ENCODE measurements at regions not wholly inside any gene's neighbourhood (a gene's known extent, or its start where the extent isn't known, plus 50 kb on each side); places are given as distances from the start of the nearest gene placed in this dataset.

GRCh38 chr20:55251170-55251569 is 754.1 kb downstream of the CBLN4 start:
- DNase-seq (ENCODE audit: extremely low spot score), result no peak
- POLR2A ChIA-PET, result no interaction called here
- CTCF ChIA-PET, result no interaction called here
- TF ChIP-seq ZNF384 (IDR thresholded peaks at IDR 0.05) (no peak), ARNT (IDR thresholded peaks at IDR 0.05) (no peak), BHLHE40 (IDR thresholded peaks at IDR 0.05; ENCODE audit: borderline replicate concordance) (no peak), CTBP1 (IDR thresholded peaks at IDR 0.05; ENCODE audit: borderline replicate concordance) (no peak), FOXA1 (IDR thresholded peaks at IDR 0.05) (no peak), PKNOX1 (IDR thresholded peaks at IDR 0.05) (no peak), SUZ12 (IDR thresholded peaks at IDR 0.05) (no peak), FOXK2 (IDR thresholded peaks at IDR 0.05) (no peak), TARDBP (IDR thresholded peaks at IDR 0.05) (no peak), HDGF (IDR thresholded peaks at IDR 0.05; ENCODE audit: borderline replicate concordance) (no peak)

- DNase-seq (ENCODE audit: extremely low spot score), result no peak
- ChIA-PET CTCF (no interaction called here), POLR2A (no interaction called here)
- TF ChIP-seq PKNOX1 (IDR thresholded peaks at IDR 0.05) (no peak), LEF1 (IDR thresholded peaks at IDR 0.05; ENCODE audit: borderline replicate concordance) (no peak), SP1 (IDR thresholded peaks at IDR 0.05) (no peak), ELF4 (IDR thresholded peaks at IDR 0.05) (no peak), ZNF384 (IDR thresholded peaks at IDR 0.05) (no peak), L3MBTL2 (conservative IDR thresholded peaks at IDR 0.05) (no peak), SUZ12 (IDR thresholded peaks at IDR 0.05) (no peak), NFRKB (IDR thresholded peaks at IDR 0.05) (no peak), BHLHE40 (IDR thresholded peaks at IDR 0.05; ENCODE audit: borderline replicate concordance) (no peak), TARDBP (IDR thresholded peaks at IDR 0.05) (no peak), FOXM1 (IDR thresholded peaks at IDR 0.05; ENCODE audit: borderline replicate concordance) (no peak), HDGF (IDR thresholded peaks at IDR 0.05; ENCODE audit: borderline replicate concordance) (no peak), ARNT (IDR thresholded peaks at IDR 0.05) (no peak)
Observed at GRCh38 chr20:55242853-55243252, 762.5 kb downstream of the CBLN4 start.

GRCh38 chr20:55239269-55239668 is 763.9 kb downstream of the DOK5 start:
- POLR2A ChIA-PET, result no interaction called here
- CTCF ChIA-PET, result no interaction called here
- DNase-seq (ENCODE audit: extremely low spot score), result no peak
- TF ChIP-seq FOXA1 (IDR thresholded peaks at IDR 0.05) (no peak), NFRKB (IDR thresholded peaks at IDR 0.05) (no peak), FOXM1 (IDR thresholded peaks at IDR 0.05; ENCODE audit: borderline replicate concordance) (no peak), BHLHE40 (IDR thresholded peaks at IDR 0.05; ENCODE audit: borderline replicate concordance) (no peak), SUZ12 (IDR thresholded peaks at IDR 0.05) (no peak)

GRCh38 chr20:55232647-55233046 is 757.3 kb downstream of the DOK5 start:
- CTCF ChIA-PET, result no interaction called here
- TF ChIP-seq SUZ12 (IDR thresholded peaks at IDR 0.05) (no peak), FOXK2 (IDR thresholded peaks at IDR 0.05) (no peak), FOXA1 (IDR thresholded peaks at IDR 0.05) (no peak), LEF1 (IDR thresholded peaks at IDR 0.05; ENCODE audit: borderline replicate concordance) (no peak), PKNOX1 (IDR thresholded peaks at IDR 0.05) (no peak), L3MBTL2 (conservative IDR thresholded peaks at IDR 0.05) (no peak), SP1 (IDR thresholded peaks at IDR 0.05) (no peak)
- no peak for DNase-seq (ENCODE audit: extremely low spot score)
- POLR2A ChIA-PET, result no interaction called here

- TF ChIP-seq LEF1 (IDR thresholded peaks at IDR 0.05; ENCODE audit: borderline replicate concordance) (no peak), ZNF384 (IDR thresholded peaks at IDR 0.05) (no peak), FOXA1 (IDR thresholded peaks at IDR 0.05) (no peak), PKNOX1 (IDR thresholded peaks at IDR 0.05) (no peak), FOXK2 (IDR thresholded peaks at IDR 0.05) (no peak), ELF4 (IDR thresholded peaks at IDR 0.05) (no peak), L3MBTL2 (conservative IDR thresholded peaks at IDR 0.05) (no peak), BHLHE40 (IDR thresholded peaks at IDR 0.05; ENCODE audit: borderline replicate concordance) (no peak), SUZ12 (IDR thresholded peaks at IDR 0.05) (no peak), CTBP1 (IDR thresholded peaks at IDR 0.05; ENCODE audit: borderline replicate concordance) (no peak), SP1 (IDR thresholded peaks at IDR 0.05) (no peak), NFRKB (IDR thresholded peaks at IDR 0.05) (no peak)
- no peak for DNase-seq (ENCODE audit: extremely low spot score)
- ChIA-PET POLR2A (no interaction called here), CTCF (no interaction called here)
Observed at GRCh38 chr20:55229451-55229850, 754.1 kb downstream of the DOK5 start.

GRCh38 chr20:55216525-55217242 is 741.3 kb downstream of the DOK5 start:
- POLR2A ChIA-PET, result no interaction called here
- no peak for DNase-seq (ENCODE audit: extremely low spot score)
- TF ChIP-seq ARNT (IDR thresholded peaks at IDR 0.05), result no peak
- no peak for TF ChIP-seq SP1 (IDR thresholded peaks at IDR 0.05)
- TF ChIP-seq FOXM1 (IDR thresholded peaks at IDR 0.05; ENCODE audit: borderline replicate concordance), result no peak
- CTCF ChIA-PET, result no interaction called here
